Transverse colon (tissue), 4 donors: ENCODE measurements at regions not wholly inside any gene's neighbourhood (a gene's known extent, or its start where the extent isn't known, plus 50 kb on each side); places are given as distances from the start of the nearest gene placed in this dataset.

Experiments used
- DNase-seq: peaks from one replicate; pipeline ENCODE4 v3.0.0-alpha.2; 2019
- H3K27ac ChIP-seq, 4 donors: fragments of 200-600 bp; sonication (generic); 2 replicates each; pipeline ENCODE4 v1.5.1; 2016 to 2018; ENCODE audit warnings: inconsistent platforms in 4 of 4
- H3K27me3 ChIP-seq: fragments of 200-600 bp; sonication (generic); 2 replicates; pipeline ENCODE4 v1.5.1; 2017; ENCODE audit warnings: inconsistent platforms
- H3K36me3 ChIP-seq, 4 donors: fragments of 200-600 bp; sonication (generic); 2 replicates each; pipeline ENCODE4 v1.5.1; 2017 to 2019; ENCODE audit warnings: inconsistent platforms in 4 of 4
- H3K4me1 ChIP-seq, 4 donors: fragments of 200-600 bp; sonication (generic); 2 replicates each; pipeline ENCODE4 v1.5.1; 2017 to 2020; ENCODE audit warnings: inconsistent platforms in 4 of 4
- H3K4me3 ChIP-seq, 4 donors: fragments of 200-600 bp; sonication (generic); 1 replicate in 1 of 4; 2 replicates in 3 of 4; pipeline versions ENCODE4 v1.5.1 to v1.6.1; 2017 to 2019; ENCODE audit warnings: inconsistent platforms in 4 of 4
- H3K9me3 ChIP-seq, 2 donors: fragments of 200-600 bp; sonication (generic); 2 replicates each; pipeline ENCODE4 v1.5.1; 2017 to 2019; ENCODE audit warnings: inconsistent platforms in 2 of 2
- EP300 ChIP-seq: sonication (generic); formaldehyde crosslinking; IDR thresholded peaks from one replicate; pipeline ENCODE4 v1.6.1; 2017; ENCODE audit warnings: antibody characterized with exemption, low read depth
- POLR2A ChIP-seq: fragments of 450-650 bp; IDR thresholded peaks from one replicate; pipeline ENCODE4 v1.6.1; 2016; ENCODE audit warnings: antibody characterized with exemption, mild to moderate bottlenecking, moderate library complexity
- POLR2AphosphoS5 ChIP-seq, 3 donors: sonication (generic); formaldehyde crosslinking; IDR thresholded peaks; one replicate each; pipeline ENCODE4 v1.6.1; 2016; ENCODE audit warnings: antibody characterized with exemption in 3 of 3
- WGBS, 2 donors: methylation state at CpG; one replicate each; pipeline ENCODE4 v1.1.5; 2018; ENCODE audit warnings: low coverage in 1 of 2; 5-methylcytosine and 5-hydroxymethylcytosine counted together
- in situ Hi-C, 4 donors: fragments of 200-750 bp; cut with MboI; loops; one replicate each; pipeline versions ENCODE4 v1.15.0 to v1.15.1; 2017; ENCODE audit warnings: low sequenced_read_pairs in 3 of 4, low pct_ligation_motif_present in 1 of 4, low pct_unique_long_range_greater_than_20kb in 1 of 4
- intact Hi-C: fragments of 100-400 bp; cut with DNase I; formaldehyde crosslinking; loops from one replicate; pipeline ENCODE4 v1.15.1; 2023; ENCODE audit warnings: low total_unique reads
- TF ChIP-seq, protein P1 (sequence below), 5 experiments: fragments of 200-600 bp in 3 of 5; fragments of 450-650 bp in 2 of 5; sonication (generic) in 3 of 5; IDR thresholded peaks; 1 replicate in 2 of 5; 2 replicates in 3 of 5; pipeline ENCODE4 v1.5.1; 2016 to 2017; ENCODE audit warnings: antibody characterized with exemption in 5 of 5, inconsistent platforms in 3 of 5, mild to moderate bottlenecking in 2 of 5, moderate library complexity in 1 of 5

DNA sequence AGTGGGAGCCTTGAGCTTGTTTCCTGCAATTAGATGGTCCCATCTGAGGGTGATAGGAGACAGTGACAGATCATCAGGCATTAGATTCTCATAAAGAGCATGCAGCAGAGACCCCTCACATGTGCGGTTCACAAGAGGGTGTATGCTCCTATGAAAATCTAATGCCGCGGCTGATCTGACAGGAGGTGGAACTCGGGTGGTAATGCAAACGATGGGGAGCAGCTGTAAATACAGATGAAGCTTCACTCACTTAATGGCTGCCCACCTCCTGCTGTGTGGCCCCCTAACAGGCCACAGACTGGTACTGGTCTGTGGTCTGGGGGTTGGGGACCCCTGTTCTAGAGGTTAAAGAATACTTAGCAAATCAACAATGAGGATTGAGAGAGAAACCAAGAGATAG lies 201.5 kb upstream of the PITX2 start:
- peaks cover 0 to 4% (median 0%) of the 10 kb centered on the region in 4 donors for H3K4me1 ChIP-seq
- H3K27ac ChIP-seq: no peak overlapping the region
- no peak overlapping the region for H3K4me3 ChIP-seq
- no peak for TF ChIP-seq POLR2A
- TF ChIP-seq, protein P1, sequence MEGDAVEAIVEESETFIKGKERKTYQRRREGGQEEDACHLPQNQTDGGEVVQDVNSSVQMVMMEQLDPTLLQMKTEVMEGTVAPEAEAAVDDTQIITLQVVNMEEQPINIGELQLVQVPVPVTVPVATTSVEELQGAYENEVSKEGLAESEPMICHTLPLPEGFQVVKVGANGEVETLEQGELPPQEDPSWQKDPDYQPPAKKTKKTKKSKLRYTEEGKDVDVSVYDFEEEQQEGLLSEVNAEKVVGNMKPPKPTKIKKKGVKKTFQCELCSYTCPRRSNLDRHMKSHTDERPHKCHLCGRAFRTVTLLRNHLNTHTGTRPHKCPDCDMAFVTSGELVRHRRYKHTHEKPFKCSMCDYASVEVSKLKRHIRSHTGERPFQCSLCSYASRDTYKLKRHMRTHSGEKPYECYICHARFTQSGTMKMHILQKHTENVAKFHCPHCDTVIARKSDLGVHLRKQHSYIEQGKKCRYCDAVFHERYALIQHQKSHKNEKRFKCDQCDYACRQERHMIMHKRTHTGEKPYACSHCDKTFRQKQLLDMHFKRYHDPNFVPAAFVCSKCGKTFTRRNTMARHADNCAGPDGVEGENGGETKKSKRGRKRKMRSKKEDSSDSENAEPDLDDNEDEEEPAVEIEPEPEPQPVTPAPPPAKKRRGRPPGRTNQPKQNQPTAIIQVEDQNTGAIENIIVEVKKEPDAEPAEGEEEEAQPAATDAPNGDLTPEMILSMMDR (IDR thresholded peaks at IDR 0.05): no peak
- TF ChIP-seq POLR2AphosphoS5 (IDR thresholded peaks at IDR 0.05): no peak
- no peak for TF ChIP-seq EP300
- no peaks in the 10 kb centered on the region for H3K36me3 ChIP-seq
- 92% methylated on average over 5 of the region's 5 CpGs; no CpG with 5 or more reads in 1 of the 2 donors for WGBS, 2 donors
- intact Hi-C loops: no loop called here
- in situ Hi-C loops: no loop called here
- no peak for DNase-seq
- no peaks in the 10 kb centered on the region for H3K9me3 ChIP-seq
- H3K27me3 ChIP-seq: no peaks in the 10 kb centered on the region

DNA sequence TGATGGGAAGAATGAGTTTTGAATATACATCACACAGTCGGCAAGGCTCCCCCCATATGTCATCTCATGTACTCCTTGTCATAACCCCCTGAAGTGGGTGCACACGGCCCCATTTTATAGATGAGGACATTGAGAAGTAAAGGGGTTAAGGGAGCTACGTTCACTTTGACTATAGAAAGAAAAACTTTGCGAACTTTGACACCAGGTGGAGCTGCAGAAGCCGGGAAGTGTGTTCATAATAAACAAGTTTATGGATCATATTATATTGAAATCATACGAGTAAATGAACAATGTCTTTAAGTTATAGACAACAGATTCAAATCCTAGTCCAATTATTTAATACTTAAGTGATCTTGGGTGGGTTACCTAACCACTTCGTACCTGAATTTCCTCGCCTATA lies 203.8 kb upstream of the PITX2 start:
- intact Hi-C loops: no loop called here
- Histone ChIP-seq H3K4me3 (no peak overlapping the region), H3K27me3 (no peaks in the 10 kb centered on the region), H3K4me1 (peaks cover 0 to 21% (median 4%) of the 10 kb centered on the region in 4 donors), H3K27ac (no peak overlapping the region), H3K9me3 (no peaks in the 10 kb centered on the region), H3K36me3 (no peaks in the 10 kb centered on the region)
- in situ Hi-C loops: no loop called here
- no peak for DNase-seq
- 56% methylated on average over 8 of the region's 8 CpGs for WGBS, 2 donors
- TF ChIP-seq, protein P1 (IDR thresholded peaks at IDR 0.05): peak in 2 of 5 experiments; percentile 4 to 45
- TF ChIP-seq EP300: no peak

DNA sequence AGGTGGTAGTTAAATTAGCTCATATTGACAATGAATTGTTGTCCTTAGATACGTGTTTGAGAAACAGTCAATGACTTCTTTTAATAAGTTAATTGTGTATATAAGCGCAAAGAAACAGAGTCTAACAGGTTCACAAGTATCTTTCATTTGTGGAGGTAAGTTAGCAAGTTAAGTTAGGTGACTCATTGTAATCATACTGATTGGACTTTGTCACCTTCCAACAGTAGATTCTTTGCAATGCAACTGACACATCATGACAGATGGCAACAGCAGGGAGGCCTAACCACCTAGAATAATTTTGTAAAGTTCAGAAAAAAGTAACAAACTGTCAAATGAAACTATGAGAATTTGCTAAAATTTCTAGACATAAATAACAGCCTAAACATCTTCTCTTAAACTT lies 207.6 kb upstream of the PITX2 start:
- DNase-seq: no peak
- Histone ChIP-seq H3K9me3 (no peaks in the 10 kb centered on the region), H3K27ac (peak overlapping the region; percentile 19 to 69 (median 40)), H3K27me3 (no peaks in the 10 kb centered on the region), H3K4me1 (peaks cover 0 to 21% (median 4%) of the 10 kb centered on the region in 4 donors), H3K4me3 (no peak overlapping the region), H3K36me3 (no peaks in the 10 kb centered on the region)
- intact Hi-C loops (no loop called here), in situ Hi-C loops (no loop called here)
- TF ChIP-seq EP300 (no peak), POLR2AphosphoS5 (IDR thresholded peaks at IDR 0.05) (peak in 2 of 3 donors; percentile 31 to 57)
- 11 to 23% methylated on average over 2 of the region's 2 CpGs for WGBS, 2 donors

DNA sequence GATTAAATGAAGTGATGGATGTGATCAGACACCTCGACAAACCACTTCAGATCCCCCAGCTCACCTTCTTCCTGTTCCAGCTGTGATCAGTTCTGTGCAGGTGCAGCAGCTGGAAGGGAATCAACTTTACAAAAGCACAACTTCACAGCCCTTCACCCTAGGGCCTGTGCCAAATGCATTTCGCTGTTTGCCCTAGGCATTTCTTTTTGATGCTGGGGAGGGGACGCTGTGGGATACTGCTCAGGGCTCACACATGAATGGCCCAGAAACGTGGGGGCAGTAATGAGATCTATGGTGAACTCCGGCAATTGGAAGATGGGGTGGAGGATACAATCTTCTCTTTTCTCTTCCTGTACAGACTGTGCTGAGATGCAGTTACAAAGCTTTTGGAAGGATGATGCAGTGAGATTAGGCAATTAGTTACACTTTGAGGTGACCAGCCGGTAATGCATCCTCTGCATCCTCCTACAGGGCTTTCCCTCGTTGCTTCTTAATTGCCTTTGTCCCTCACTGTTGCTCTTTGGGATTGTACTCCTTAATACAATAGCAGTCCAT lies 215.1 kb upstream of the PITX2 start:
- Histone ChIP-seq H3K4me1 (peaks cover 0 to 16% (median 5%) of the 10 kb centered on the region in 4 donors), H3K36me3 (no peaks in the 10 kb centered on the region), H3K27ac (no peak overlapping the region), H3K4me3 (no peak overlapping the region), H3K27me3 (no peaks in the 10 kb centered on the region), H3K9me3 (no peaks in the 10 kb centered on the region)
- 41 to 100% methylated on average over 1 to 7 of the region's 7 CpGs for WGBS, 2 donors
- in situ Hi-C loops (no loop called here), intact Hi-C loops (no loop called here)
- DNase-seq: no peak
- TF ChIP-seq, protein P1 (IDR thresholded peaks at IDR 0.05): no peak
- TF ChIP-seq POLR2A (no peak), EP300 (no peak), POLR2AphosphoS5 (IDR thresholded peaks at IDR 0.05) (no peak)

DNA sequence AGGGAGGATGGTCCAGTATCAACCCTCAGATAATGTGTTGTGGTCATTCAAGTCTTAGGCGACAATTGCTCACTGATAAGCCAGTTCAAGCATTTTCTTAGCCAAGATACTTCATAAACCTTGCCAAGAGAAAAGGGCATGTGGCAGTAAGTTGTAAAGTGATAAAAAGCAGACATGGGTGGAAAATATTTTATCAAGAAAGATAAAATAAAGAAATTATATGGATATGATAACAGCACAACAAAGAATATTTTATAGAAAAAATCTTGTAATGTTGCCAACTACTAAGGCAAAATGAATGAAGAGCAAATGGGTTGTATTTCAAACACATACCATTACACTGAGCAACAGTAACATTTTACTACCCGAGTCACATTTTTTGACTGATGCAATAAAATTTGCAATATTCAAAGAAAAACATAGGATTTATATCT lies 217.4 kb upstream of the PITX2 start:
- H3K36me3 ChIP-seq: no peaks in the 10 kb centered on the region
- DNase-seq: no peak
- H3K9me3 ChIP-seq: no peaks in the 10 kb centered on the region
- 34 to 37% methylated on average over 2 of the region's 2 CpGs for WGBS, 2 donors
- H3K4me1 ChIP-seq: peaks cover 0 to 16% (median 5%) of the 10 kb centered on the region in 4 donors
- no peaks in the 10 kb centered on the region for H3K27me3 ChIP-seq
- TF ChIP-seq, protein P1 (IDR thresholded peaks at IDR 0.05): no peak
- no peak for TF ChIP-seq POLR2A
- no peak for TF ChIP-seq POLR2AphosphoS5 (IDR thresholded peaks at IDR 0.05)
- TF ChIP-seq EP300: no peak
- intact Hi-C loops: no loop called here
- in situ Hi-C loops: no loop called here
- peak overlapping the region in 2 of 4 donors; percentile 16 to 27 for H3K27ac ChIP-seq
- no peak overlapping the region for H3K4me3 ChIP-seq
